SU-DHL-6 (cell line): ENCODE measurements at regions not wholly inside any gene's neighbourhood (a gene's known extent, or its start where the extent isn't known, plus 50 kb on each side); places are given as distances from the start of the nearest gene placed in this dataset.

Experiments
- H2AFZ ChIP-seq: fragments of 200-600 bp; sonication (generic); 2 replicates; pipeline ENCODE4 v1.6.1; 2014; ENCODE audit warnings: low read depth, mild to moderate bottlenecking, moderate library complexity, mixed read lengths, antibody characterized with exemption, low read length; ENCODE audit not compliant: severe bottlenecking
- H3F3A ChIP-seq: fragments of 200-600 bp; shearing (Covaris generic); 2 replicates; pipeline ENCODE4 v1.6.0; 2016; ENCODE audit warnings: antibody characterized with exemption, mild to moderate bottlenecking; ENCODE audit not compliant: insufficient read depth
- H3K27ac ChIP-seq: fragments of 200-600 bp; sonication (generic); 2 replicates; pipeline ENCODE4 v1.5.1; 2016; ENCODE audit warnings: low read depth, mild to moderate bottlenecking, low read length, moderate library complexity, mixed read lengths
- H3K27me3 ChIP-seq: fragments of 200-600 bp; sonication (generic), shearing (Covaris generic); 2 replicates; pipeline ENCODE4 v1.6.0; 2014; ENCODE audit warnings: mild to moderate bottlenecking, low read length
- H3K36me3 ChIP-seq: fragments of 200-600 bp; sonication (generic); 2 replicates; pipeline ENCODE4 v1.6.1; 2014; ENCODE audit warnings: mild to moderate bottlenecking, low read length, mixed read lengths
- H3K4me2 ChIP-seq: fragments of 300-600, 200-600 bp; shearing (Covaris generic), sonication (generic); 2 replicates; pipeline ENCODE4 v1.6.0; 2014; ENCODE audit warnings: low read length, low read depth, mild to moderate bottlenecking; ENCODE audit not compliant: poor library complexity, severe bottlenecking
- H3K4me3 ChIP-seq: fragments of 200-600 bp; sonication (generic); 2 replicates; pipeline ENCODE4 v1.5.1; 2014; ENCODE audit warnings: antibody characterized with exemption, low read length, mild to moderate bottlenecking, mixed read lengths; ENCODE audit not compliant: insufficient read depth, poor library complexity, severe bottlenecking
- H3K79me2 ChIP-seq: fragments of 200-600 bp; sonication (generic); 2 replicates; pipeline ENCODE4 v1.6.1; 2014; ENCODE audit warnings: mild to moderate bottlenecking, low read length, moderate library complexity; ENCODE audit not compliant: insufficient read depth
- H3K9ac ChIP-seq: fragments of 200-600 bp; sonication (generic); 2 replicates; pipeline ENCODE4 v1.7.0; 2014; ENCODE audit warnings: mild to moderate bottlenecking, low read length
- H3K9me2 ChIP-seq: fragments of 200-600 bp; sonication (generic); replicated peaks from 2 replicates; pipeline ENCODE4 v1.6.1; 2014; ENCODE audit warnings: low read length; ENCODE audit not compliant: insufficient read depth
- H3K9me3 ChIP-seq: fragments of 200-600 bp; sonication (generic); 2 replicates; pipeline ENCODE4 v1.6.1; 2014; ENCODE audit warnings: low read length, mixed read lengths; ENCODE audit not compliant: insufficient read depth
- H4K20me1 ChIP-seq: fragments of 200-600 bp; sonication (generic); 2 replicates; pipeline ENCODE4 v1.6.1; 2014; ENCODE audit warnings: low read depth, mild to moderate bottlenecking, antibody characterized with exemption, low read length, moderate library complexity, mixed read lengths
- CTCF ChIP-seq: fragments of 200-600 bp; sonication (generic); IDR thresholded peaks from one replicate; pipeline ENCODE4 v1.5.1; 2017; ENCODE audit warnings: antibody characterized with exemption, mild to moderate bottlenecking, low read length, moderate library complexity; ENCODE audit not compliant: insufficient read depth, poor library complexity, severe bottlenecking
- EZH2phosphoT487 ChIP-seq: fragments of 200-600 bp; sonication (generic), shearing (Covaris generic); conservative IDR thresholded peaks from 2 replicates; pipeline ENCODE4 v1.6.1; 2018; ENCODE audit warnings: mild to moderate bottlenecking, antibody characterized with exemption, low read length, moderate library complexity, mixed read lengths

GRCh38 chr5:96195123-96195522 lies 233.5 kb upstream of the ELL2 start:
- H3K27me3 ChIP-seq: no peaks in the 10 kb centered on the region
- no peak overlapping the region for H2AFZ ChIP-seq
- H3K9me3 ChIP-seq: no peaks in the 10 kb centered on the region
- H3F3A ChIP-seq: no peaks in the 10 kb centered on the region
- H3K4me3 ChIP-seq: no peak overlapping the region
- H3K36me3 ChIP-seq: no peaks in the 10 kb centered on the region
- H3K9me2 ChIP-seq: no peaks in the 10 kb centered on the region
- no peak for TF ChIP-seq CTCF
- no peak for TF ChIP-seq EZH2phosphoT487
- H4K20me1 ChIP-seq: no peaks in the 10 kb centered on the region
- H3K79me2 ChIP-seq: no peaks in the 10 kb centered on the region
- H3K27ac ChIP-seq: no peak overlapping the region
- H3K9ac ChIP-seq: no peak overlapping the region
- no peak overlapping the region for H3K4me2 ChIP-seq

GRCh38 chr5:96194593-96194992 lies 232.9 kb upstream of the ELL2 start:
- no peak overlapping the region for H3K4me3 ChIP-seq
- H3F3A ChIP-seq: no peaks in the 10 kb centered on the region
- TF ChIP-seq EZH2phosphoT487 (no peak), CTCF (no peak)
- no peaks in the 10 kb centered on the region for H3K36me3 ChIP-seq
- H2AFZ ChIP-seq: no peak overlapping the region
- no peaks in the 10 kb centered on the region for H3K9me2 ChIP-seq
- H3K79me2 ChIP-seq: no peaks in the 10 kb centered on the region
- H3K27me3 ChIP-seq: no peaks in the 10 kb centered on the region
- H4K20me1 ChIP-seq: no peaks in the 10 kb centered on the region
- H3K4me2 ChIP-seq: no peak overlapping the region
- H3K9me3 ChIP-seq: no peaks in the 10 kb centered on the region
- H3K9ac ChIP-seq: no peak overlapping the region
- no peak overlapping the region for H3K27ac ChIP-seq

GRCh38 chr5:96193946-96194345 lies 232.3 kb upstream of the ELL2 start:
- Histone ChIP-seq H3K9me2 (no peaks in the 10 kb centered on the region), H3K27me3 (no peaks in the 10 kb centered on the region), H3K9me3 (no peaks in the 10 kb centered on the region), H4K20me1 (no peaks in the 10 kb centered on the region), H2AFZ (no peak overlapping the region), H3K4me3 (no peak overlapping the region), H3K79me2 (no peaks in the 10 kb centered on the region), H3K36me3 (no peaks in the 10 kb centered on the region), H3K9ac (no peak overlapping the region), H3K4me2 (no peak overlapping the region), H3K27ac (no peak overlapping the region), H3F3A (no peaks in the 10 kb centered on the region)
- TF ChIP-seq CTCF (no peak), EZH2phosphoT487 (no peak)

- Histone ChIP-seq H3K4me3 (no peak overlapping the region), H3K36me3 (no peaks in the 10 kb centered on the region), H3K27me3 (no peaks in the 10 kb centered on the region), H3K4me2 (no peak overlapping the region), H2AFZ (no peak overlapping the region), H3K9me2 (no peaks in the 10 kb centered on the region), H4K20me1 (no peaks in the 10 kb centered on the region), H3K9ac (no peak overlapping the region), H3K27ac (no peak overlapping the region), H3F3A (no peaks in the 10 kb centered on the region), H3K9me3 (no peaks in the 10 kb centered on the region), H3K79me2 (no peaks in the 10 kb centered on the region)
- no peak for TF ChIP-seq EZH2phosphoT487
- TF ChIP-seq CTCF: no peak
Measured at GRCh38 chr5:96189987-96190386, 228.3 kb upstream of the ELL2 start.
